KMS-11 (cell line): ENCODE measurements at regions not wholly inside any gene's neighbourhood (a gene's known extent, or its start where the extent isn't known, plus 50 kb on each side); places are given as distances from the start of the nearest gene placed in this dataset.

Source experiments
- H2AFZ ChIP-seq: fragments of 200-600 bp; sonication (generic); 2 replicates; pipeline ENCODE4 v1.6.1; 2016; ENCODE audit warnings: antibody characterized with exemption, mixed run types, low read depth
- H3K27ac ChIP-seq: fragments of 200-600 bp; sonication (generic); 2 replicates; pipeline ENCODE4 v1.6.1; 2016; ENCODE audit warnings: mild to moderate bottlenecking, mixed run types
- H3K27me3 ChIP-seq: fragments of 200-600 bp; sonication (generic); 2 replicates; pipeline ENCODE4 v1.6.1; 2017; ENCODE audit warnings: mild to moderate bottlenecking, low read depth, mixed run types, moderate library complexity; ENCODE audit not compliant: insufficient read depth
- H3K36me3 ChIP-seq: fragments of 200-600 bp; sonication (generic); 2 replicates; pipeline ENCODE4 v1.6.1; 2017; ENCODE audit warnings: mild to moderate bottlenecking, mixed run types; ENCODE audit not compliant: insufficient read depth
- H3K4me1 ChIP-seq: fragments of 200-600 bp; sonication (generic); 2 replicates; pipeline ENCODE4 v1.6.1; 2016; ENCODE audit warnings: mild to moderate bottlenecking, low read depth, mixed run types; ENCODE audit not compliant: poor library complexity, severe bottlenecking
- H3K4me2 ChIP-seq: fragments of 200-600 bp; sonication (generic); 2 replicates; pipeline ENCODE4 v1.7.0; 2016; ENCODE audit warnings: mild to moderate bottlenecking, mixed run types
- H3K4me3 ChIP-seq: fragments of 200-600 bp; sonication (generic); IDR thresholded peaks from 2 replicates; pipeline ENCODE4 v1.6.1; 2017; ENCODE audit warnings: low read depth, low read length, mixed read lengths; ENCODE audit not compliant: insufficient read depth
- H3K79me2 ChIP-seq: fragments of 200-600 bp; sonication (generic); 2 replicates; pipeline ENCODE4 v1.6.1; 2016; ENCODE audit warnings: low read depth, mixed run types; ENCODE audit not compliant: insufficient read depth
- H3K9ac ChIP-seq: fragments of 200-600 bp; sonication (generic); 2 replicates; pipeline ENCODE4 v1.6.1; 2016; ENCODE audit warnings: mild to moderate bottlenecking, mixed run types
- H4K20me1 ChIP-seq: fragments of 200-600 bp; sonication (generic); 2 replicates; pipeline ENCODE4 v1.6.1; 2016; ENCODE audit warnings: mild to moderate bottlenecking, mixed run types; ENCODE audit not compliant: insufficient read depth
- CTCF ChIP-seq: fragments of 200-600 bp; sonication (generic); conservative IDR thresholded peaks from 2 replicates; pipeline ENCODE4 v1.6.1; 2017; ENCODE audit warnings: low read depth, mild to moderate bottlenecking, antibody characterized with exemption, low read length, moderate library complexity, mixed read lengths

- no peak overlapping the region for H3K27ac ChIP-seq
- no peak overlapping the region for H3K4me3 ChIP-seq
- H2AFZ ChIP-seq, result no peak overlapping the region
- no peaks in the 10 kb centered on the region for H3K79me2 ChIP-seq
- no peaks in the 10 kb centered on the region for H3K4me1 ChIP-seq
- TF ChIP-seq CTCF, result no peak
- no peaks in the 10 kb centered on the region for H4K20me1 ChIP-seq
- H3K9ac ChIP-seq, result no peak overlapping the region
- peaks cover 46% of the 10 kb centered on the region for H3K27me3 ChIP-seq
- no peak overlapping the region for H3K4me2 ChIP-seq
- no peaks in the 10 kb centered on the region for H3K36me3 ChIP-seq
Measured at GRCh38 chr20:48483334-48484066, 344.3 kb downstream of the PREX1 start.

GRCh38 chr20:48482790-48483189 is 345.0 kb downstream of the PREX1 start:
- TF ChIP-seq CTCF, result no peak
- Histone ChIP-seq H3K27ac (no peak overlapping the region), H3K9ac (no peak overlapping the region), H3K4me2 (no peak overlapping the region), H4K20me1 (no peaks in the 10 kb centered on the region), H3K4me1 (no peaks in the 10 kb centered on the region), H3K36me3 (no peaks in the 10 kb centered on the region), H2AFZ (no peak overlapping the region), H3K27me3 (peaks cover 51% of the 10 kb centered on the region), H3K4me3 (no peak overlapping the region), H3K79me2 (no peaks in the 10 kb centered on the region)

GRCh38 chr20:48480216-48480772 is 347.5 kb downstream of the PREX1 start:
- H3K36me3 ChIP-seq, result no peaks in the 10 kb centered on the region
- H4K20me1 ChIP-seq, result no peaks in the 10 kb centered on the region
- no peaks in the 10 kb centered on the region for H3K79me2 ChIP-seq
- no peak overlapping the region for H3K4me2 ChIP-seq
- no peak overlapping the region for H3K9ac ChIP-seq
- H2AFZ ChIP-seq, result no peak overlapping the region
- no peak overlapping the region for H3K4me3 ChIP-seq
- no peak for TF ChIP-seq CTCF
- no peak overlapping the region for H3K27ac ChIP-seq
- H3K27me3 ChIP-seq, result peaks cover 58% of the 10 kb centered on the region
- no peaks in the 10 kb centered on the region for H3K4me1 ChIP-seq

GRCh38 chr20:48478806-48479585 is 348.8 kb downstream of the PREX1 start:
- Histone ChIP-seq H3K9ac (no peak overlapping the region), H3K4me2 (no peak overlapping the region), H3K4me3 (no peak overlapping the region), H3K79me2 (no peaks in the 10 kb centered on the region), H3K27me3 (peaks cover 68% of the 10 kb centered on the region), H2AFZ (no peak overlapping the region), H4K20me1 (no peaks in the 10 kb centered on the region), H3K27ac (no peak overlapping the region), H3K4me1 (no peaks in the 10 kb centered on the region), H3K36me3 (no peaks in the 10 kb centered on the region)
- TF ChIP-seq CTCF, result no peak
